GM20431 (cell line): ENCODE measurements at regions not wholly inside any gene's neighbourhood (a gene's known extent, or its start where the extent isn't known, plus 50 kb on each side); places are given as distances from the start of the nearest gene placed in this dataset.

Source experiments
- in situ Hi-C: fragments of 300-500 bp; cut with MseI, MboI; formaldehyde crosslinking; loops from one replicate; pipeline ENCODE4 v1.15.0; 2020; ENCODE audit warnings: low sequenced_read_pairs; ENCODE audit not compliant: unreplicated experiment

DNA sequence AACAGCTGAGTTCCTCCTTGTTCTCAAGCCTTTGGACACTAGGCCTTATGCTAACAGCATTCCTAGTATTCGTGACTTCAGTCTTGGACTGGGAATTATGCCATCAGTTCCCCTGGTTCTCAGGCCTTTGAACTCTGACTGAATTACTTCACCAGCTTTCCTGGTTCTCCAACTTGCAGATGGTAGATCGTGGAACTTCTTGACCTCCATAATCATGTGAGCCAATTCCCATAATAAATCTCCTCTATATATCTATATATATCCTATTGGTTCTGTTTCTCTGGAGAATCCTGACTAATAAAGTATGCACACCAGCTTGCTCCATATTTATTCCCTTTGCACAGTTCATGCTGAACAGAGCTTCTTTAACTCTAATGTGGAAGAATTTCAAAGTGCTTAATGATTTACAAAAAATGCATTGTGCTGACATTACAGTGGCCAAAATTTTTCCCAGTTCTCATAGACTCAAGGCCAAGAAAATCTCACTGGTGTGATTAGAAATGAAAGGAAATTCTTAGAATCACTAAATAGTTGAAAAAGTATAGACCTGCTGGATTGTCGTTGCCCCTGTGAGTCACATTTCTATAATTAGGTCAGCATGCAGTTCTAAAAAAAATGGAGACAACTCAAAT, 462.9 kb upstream of the ADAMTS5 start:
- in situ Hi-C loops, result no loop called here

DNA sequence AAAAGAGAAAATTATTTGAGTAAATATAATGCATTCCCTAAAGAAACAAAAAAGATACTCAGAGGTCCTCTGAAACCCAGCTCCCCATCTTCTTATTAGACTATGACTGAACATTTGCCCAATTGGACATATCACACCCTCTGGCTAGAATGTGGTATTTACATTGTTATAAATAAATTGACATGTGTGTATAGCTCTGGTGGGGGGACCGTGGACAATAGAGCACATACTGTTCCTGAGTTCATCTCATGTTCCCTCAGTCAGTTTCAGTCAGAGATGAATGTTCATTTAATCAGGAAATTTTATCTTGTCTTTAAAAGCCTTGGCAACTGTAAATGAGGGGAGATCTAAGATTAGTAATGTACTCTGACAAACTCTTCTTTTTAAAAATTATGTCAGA, 459.3 kb upstream of the ADAMTS5 start:
- in situ Hi-C loops, result no loop called here

DNA sequence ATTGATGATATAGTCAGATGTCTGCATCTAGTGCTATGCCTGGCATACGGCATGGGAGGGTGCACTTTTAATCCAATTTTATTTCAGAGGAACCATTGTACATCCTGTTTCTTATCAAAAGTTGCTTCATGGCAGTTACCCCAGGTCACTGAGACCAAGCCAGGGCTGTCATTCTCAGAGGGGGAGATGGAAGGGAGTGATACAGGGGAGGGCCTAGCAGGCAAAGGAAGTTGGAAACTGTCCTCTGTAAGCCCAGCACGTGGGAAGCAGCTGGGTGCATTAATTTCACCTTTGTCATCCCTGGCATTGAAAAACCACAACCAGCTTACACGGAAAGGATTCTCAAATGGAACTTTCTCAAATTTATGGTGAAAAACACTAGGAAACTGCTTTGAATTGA, 458.7 kb upstream of the ADAMTS5 start:
- in situ Hi-C loops, result no loop called here

- in situ Hi-C loops, result no loop called here
These were observed 458.3 kb upstream of the ADAMTS5 start for GRCh38 chr21:27425172-27425571.

DNA sequence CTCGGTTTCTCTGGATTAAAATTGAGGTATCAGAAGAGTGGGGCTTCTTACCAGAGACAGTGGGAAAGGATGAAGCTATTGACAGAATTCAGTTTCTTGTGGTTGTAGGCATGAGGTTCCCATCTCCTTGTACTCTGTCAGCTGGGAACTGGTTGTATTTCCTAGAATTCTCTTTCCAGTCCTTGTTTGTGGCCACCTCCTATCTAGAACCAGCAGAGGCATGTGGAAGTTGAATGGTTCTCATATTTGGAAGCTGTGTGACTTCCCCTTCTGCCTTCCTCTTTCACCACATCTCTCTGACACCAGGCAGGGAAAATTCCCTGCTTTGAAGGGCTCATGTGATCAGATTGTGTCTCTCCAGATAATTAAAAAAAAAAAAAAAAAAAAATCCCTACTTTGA, 457.7 kb upstream of the ADAMTS5 start:
- in situ Hi-C loops, result no loop called here

GRCh38 chr21:27423906-27424595, 457.2 kb upstream of the ADAMTS5 start:
- in situ Hi-C loops, result no loop called here

DNA sequence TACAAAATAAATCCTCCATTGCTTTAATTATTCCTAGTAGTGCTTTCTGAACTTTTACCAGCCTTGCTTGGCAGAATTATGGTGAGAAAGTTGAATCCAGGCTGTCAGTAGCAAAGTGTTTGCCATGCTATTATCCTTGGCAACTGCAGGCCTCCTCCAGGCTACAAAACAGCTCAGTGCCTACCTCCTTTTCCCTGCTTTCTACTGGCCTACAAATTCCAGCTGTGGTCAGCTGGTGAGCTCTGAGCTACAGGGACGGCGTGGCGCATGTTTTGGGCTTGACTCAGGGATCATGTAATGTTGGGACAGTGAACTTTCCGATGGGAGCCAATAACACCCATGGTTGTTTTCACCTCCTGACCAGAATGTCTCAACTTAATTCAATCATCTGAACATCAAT, 456.1 kb upstream of the ADAMTS5 start:
- in situ Hi-C loops, result no loop called here

GRCh38 chr21:27422435-27422834, 455.5 kb upstream of the ADAMTS5 start:
- in situ Hi-C loops, result no loop called here

DNA sequence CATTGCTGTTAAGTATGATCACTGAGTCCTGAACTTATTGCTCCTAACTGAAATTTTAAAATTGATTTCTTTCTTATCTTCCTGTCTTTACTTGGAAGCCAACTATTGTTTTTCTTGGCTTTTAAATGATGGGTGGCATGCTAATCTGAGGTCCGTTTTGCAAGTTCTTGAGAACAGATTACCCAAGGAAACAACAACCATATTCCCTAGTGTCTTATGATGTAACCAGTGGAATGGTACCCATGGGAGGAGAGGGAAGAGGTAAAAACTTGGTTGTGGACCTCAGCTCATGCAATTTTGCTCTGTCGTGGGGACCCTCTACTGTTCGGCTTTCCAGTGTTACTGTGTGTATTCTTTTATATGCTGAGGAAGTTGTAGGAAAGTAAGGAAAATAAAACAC, 454.8 kb upstream of the ADAMTS5 start:
- in situ Hi-C loops, result no loop called here

DNA sequence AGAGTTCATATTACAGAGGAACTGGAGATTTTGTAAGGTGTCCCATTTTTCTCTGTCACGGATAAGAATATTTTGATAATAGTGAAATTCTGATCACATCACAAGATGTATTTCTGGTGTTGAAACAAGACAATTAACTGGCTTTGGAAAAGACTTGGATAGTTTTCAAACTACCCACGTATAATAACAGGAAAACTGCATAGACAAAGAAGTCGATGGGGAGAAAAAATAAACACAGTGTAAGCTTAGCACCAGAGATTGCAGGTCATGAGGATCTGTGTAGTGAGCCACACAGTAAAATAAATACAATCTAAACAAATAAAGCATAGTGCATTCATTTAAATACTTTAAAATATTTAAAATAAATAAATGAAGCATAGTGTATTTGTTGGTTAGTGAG, 452.3 kb upstream of the ADAMTS5 start:
- in situ Hi-C loops, result no loop called here

DNA sequence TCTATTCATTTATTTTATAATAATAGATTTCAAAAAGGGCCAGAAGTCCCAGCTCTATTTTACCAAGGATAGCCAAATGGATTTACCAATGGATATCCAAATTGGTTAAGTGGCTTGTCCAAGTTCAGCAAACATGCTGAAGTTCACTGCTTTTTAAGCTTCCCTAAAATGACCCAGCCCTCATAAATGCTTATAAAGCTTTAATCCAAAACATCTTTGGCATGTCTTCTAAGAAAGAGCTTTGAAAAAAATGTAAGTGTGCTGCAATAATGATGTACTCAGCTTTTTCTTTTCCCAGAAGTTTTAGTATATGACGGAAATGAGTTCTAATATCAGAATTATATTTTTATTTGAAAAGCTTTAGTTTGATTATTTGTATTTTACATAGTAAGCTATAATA, 451.5 kb upstream of the ADAMTS5 start:
- in situ Hi-C loops, result no loop called here

GRCh38 chr21:27412530-27412929, 445.6 kb upstream of the ADAMTS5 start:
- in situ Hi-C loops, result no loop called here

DNA sequence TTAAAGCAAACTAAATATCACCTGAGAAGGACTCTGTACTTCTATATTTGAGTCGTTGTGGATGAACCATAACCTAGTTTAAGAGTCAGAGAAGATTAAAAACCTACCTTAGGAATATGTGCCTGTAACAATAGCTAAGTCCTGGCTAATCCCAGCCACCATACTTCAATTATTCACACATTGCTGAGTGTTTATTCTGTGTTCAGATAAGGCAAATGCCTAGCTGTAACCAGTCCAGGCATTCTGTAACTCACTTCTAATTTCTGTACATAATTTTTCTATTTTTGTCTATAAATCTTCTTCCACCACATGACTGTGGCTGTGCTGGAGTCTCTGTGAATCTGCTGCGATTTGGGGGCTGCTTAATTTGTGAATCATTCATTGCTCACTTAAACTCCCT, 441.9 kb upstream of the ADAMTS5 start:
- in situ Hi-C loops, result no loop called here

DNA sequence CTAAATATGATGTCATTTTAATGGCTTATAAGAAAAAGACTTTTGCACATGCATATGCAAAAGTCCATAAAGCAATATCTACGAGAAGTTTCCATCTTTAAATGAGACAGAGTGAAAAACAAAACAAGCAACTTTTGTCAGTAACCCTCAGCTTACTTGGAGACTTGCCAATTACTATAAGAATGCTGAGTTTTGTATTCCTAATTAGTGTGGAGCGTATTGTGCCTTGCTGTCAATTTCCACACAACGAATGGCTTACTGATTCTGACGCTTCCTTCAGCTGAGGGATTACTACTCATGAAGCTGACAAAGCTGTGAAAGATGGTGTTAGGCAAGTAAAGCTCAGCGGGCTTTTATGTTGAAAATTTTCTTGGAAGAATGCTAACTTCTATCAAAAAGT, 440.4 kb upstream of the ADAMTS5 start:
- in situ Hi-C loops, result no loop called here

GRCh38 chr21:27406300-27407009, 439.6 kb upstream of the ADAMTS5 start:
- in situ Hi-C loops, result no loop called here

- in situ Hi-C loops, result no loop called here
These were observed 436.1 kb upstream of the ADAMTS5 start for GRCh38 chr21:27403011-27403410.

- in situ Hi-C loops, result no loop called here
These were observed 433.2 kb upstream of the ADAMTS5 start for GRCh38 chr21:27400045-27400444.

DNA sequence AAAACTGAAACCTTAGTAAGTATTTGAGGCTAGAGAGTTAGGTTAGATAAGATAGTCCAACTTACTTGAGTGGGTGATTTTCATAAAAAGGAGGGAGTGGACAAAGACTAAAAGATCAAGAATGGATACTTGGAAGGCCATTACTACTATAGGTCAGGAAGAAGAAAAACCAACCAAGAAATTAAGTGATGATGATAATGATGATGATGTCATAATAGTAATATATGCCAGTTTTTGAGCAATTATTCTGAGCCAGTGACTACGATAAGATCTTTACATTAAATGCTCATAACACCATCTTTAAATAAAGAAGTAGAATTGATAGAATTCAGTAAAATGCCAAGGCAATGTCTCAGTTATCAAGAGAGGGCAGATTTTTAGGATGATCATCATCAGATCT, 430.7 kb upstream of the ADAMTS5 start:
- in situ Hi-C loops, result no loop called here

DNA sequence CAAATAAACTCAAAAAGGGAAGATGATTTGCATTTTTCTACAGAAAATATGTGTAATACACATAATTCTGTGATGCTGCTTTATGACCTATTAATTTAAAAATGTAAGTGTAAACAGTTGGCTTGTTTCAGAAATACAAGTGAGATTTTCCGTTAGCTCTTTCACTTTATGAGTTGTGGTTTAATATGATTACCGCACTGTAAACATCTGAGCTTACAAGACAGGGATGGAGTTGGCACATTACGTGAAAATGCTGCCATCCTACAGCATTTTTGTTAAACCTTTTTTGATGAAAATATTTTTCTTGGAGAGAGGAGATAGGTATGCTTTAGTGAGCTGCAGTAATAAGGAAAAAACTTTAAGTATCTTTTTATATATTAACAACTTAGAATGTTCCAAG, 426.8 kb upstream of the ADAMTS5 start:
- in situ Hi-C loops, result no loop called here

GRCh38 chr21:27391990-27392389, 425.1 kb upstream of the ADAMTS5 start:
- in situ Hi-C loops, result no loop called here

- in situ Hi-C loops, result no loop called here
These were observed 423.5 kb upstream of the ADAMTS5 start for GRCh38 chr21:27390384-27390783.

- in situ Hi-C loops, result no loop called here
These were observed 421.9 kb upstream of the ADAMTS5 start for GRCh38 chr21:27388825-27389224.
